ENCODE measurements at regions not wholly inside any gene's neighbourhood (a gene's known extent, or its start where the extent isn't known, plus 50 kb on each side); places are given as distances from the start of the nearest gene placed in this dataset.

GRCh38 chr22:45072322-45072903 is 62.6 kb upstream of the PHF21B start:
- TF ChIP-seq, protein P1, sequence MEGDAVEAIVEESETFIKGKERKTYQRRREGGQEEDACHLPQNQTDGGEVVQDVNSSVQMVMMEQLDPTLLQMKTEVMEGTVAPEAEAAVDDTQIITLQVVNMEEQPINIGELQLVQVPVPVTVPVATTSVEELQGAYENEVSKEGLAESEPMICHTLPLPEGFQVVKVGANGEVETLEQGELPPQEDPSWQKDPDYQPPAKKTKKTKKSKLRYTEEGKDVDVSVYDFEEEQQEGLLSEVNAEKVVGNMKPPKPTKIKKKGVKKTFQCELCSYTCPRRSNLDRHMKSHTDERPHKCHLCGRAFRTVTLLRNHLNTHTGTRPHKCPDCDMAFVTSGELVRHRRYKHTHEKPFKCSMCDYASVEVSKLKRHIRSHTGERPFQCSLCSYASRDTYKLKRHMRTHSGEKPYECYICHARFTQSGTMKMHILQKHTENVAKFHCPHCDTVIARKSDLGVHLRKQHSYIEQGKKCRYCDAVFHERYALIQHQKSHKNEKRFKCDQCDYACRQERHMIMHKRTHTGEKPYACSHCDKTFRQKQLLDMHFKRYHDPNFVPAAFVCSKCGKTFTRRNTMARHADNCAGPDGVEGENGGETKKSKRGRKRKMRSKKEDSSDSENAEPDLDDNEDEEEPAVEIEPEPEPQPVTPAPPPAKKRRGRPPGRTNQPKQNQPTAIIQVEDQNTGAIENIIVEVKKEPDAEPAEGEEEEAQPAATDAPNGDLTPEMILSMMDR (IDR thresholded peaks at IDR 0.05) = no peak
- TF ChIP-seq EZH2 (IDR thresholded peaks at IDR 0.05; ENCODE audit: borderline replicate concordance, insufficient read depth, low read depth, low read length, poor library complexity, severe bottlenecking) = no peak
